ENCODE measurements at regions not wholly inside any gene's neighbourhood (a gene's known extent, or its start where the extent isn't known, plus 50 kb on each side); places are given as distances from the start of the nearest gene placed in this dataset.

DNA sequence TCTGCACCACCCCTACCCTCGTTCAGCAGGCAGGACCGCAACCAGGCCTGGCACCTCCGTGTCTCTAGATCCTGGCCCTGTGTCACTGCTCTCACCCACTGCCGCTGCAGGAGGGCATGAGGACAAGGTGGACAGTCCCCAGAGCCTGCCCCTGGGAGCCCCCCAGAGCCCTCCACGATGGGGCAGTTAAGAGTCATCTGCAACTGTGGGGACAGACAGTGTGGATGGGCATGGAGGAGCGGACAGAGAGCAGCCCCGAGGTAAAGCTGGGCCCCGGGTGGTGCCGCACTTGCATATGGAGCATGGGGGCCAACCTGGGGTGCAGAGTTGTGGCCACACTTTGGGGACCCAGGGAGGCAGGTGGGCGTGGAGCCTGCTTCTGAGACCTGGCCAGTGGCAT, 905.1 kb upstream of the USP15 start:
- TF ChIP-seq, protein P1, sequence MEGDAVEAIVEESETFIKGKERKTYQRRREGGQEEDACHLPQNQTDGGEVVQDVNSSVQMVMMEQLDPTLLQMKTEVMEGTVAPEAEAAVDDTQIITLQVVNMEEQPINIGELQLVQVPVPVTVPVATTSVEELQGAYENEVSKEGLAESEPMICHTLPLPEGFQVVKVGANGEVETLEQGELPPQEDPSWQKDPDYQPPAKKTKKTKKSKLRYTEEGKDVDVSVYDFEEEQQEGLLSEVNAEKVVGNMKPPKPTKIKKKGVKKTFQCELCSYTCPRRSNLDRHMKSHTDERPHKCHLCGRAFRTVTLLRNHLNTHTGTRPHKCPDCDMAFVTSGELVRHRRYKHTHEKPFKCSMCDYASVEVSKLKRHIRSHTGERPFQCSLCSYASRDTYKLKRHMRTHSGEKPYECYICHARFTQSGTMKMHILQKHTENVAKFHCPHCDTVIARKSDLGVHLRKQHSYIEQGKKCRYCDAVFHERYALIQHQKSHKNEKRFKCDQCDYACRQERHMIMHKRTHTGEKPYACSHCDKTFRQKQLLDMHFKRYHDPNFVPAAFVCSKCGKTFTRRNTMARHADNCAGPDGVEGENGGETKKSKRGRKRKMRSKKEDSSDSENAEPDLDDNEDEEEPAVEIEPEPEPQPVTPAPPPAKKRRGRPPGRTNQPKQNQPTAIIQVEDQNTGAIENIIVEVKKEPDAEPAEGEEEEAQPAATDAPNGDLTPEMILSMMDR (IDR thresholded peaks at IDR 0.05), result no peak
- no peak for TF ChIP-seq POLR2A (IDR thresholded peaks at IDR 0.05)
